HG03558 (cell line): ENCODE measurements at regions not wholly inside any gene's neighbourhood (a gene's known extent, or its start where the extent isn't known, plus 50 kb on each side); places are given as distances from the start of the nearest gene placed in this dataset.

ENCODE experiments used
- ATAC-seq: cut with Tn5 transposase; IDR thresholded peaks from one replicate; pipeline ENCODE4 v1.9.1; 2021; ENCODE audit warnings: moderate number of reproducible peaks; ENCODE audit not compliant: unreplicated experiment; ENCODE audit errors: extremely low read depth

- ATAC-seq, result no peak
These were observed 52.3 kb upstream of the ARMC3 start for GRCh38 chr10:22875581-22875980.

GRCh38 chr10:22874189-22874854, 53.5 kb upstream of the ARMC3 start:
- ATAC-seq, result no peak

GRCh38 chr10:22856444-22857074, 71.3 kb upstream of the ARMC3 start:
- no peak for ATAC-seq

GRCh38 chr10:22854935-22855421, 72.9 kb upstream of the ARMC3 start:
- no peak for ATAC-seq

GRCh38 chr10:22853906-22854447, 73.9 kb upstream of the ARMC3 start:
- no peak for ATAC-seq

- ATAC-seq, result no peak
These were observed 75.0 kb upstream of the ARMC3 start for GRCh38 chr10:22852712-22853353.

GRCh38 chr10:22851865-22852239, 76.0 kb upstream of the ARMC3 start:
- ATAC-seq, result no peak

- ATAC-seq, result no peak
These were observed 77.3 kb upstream of the ARMC3 start for GRCh38 chr10:22850541-22850940.

GRCh38 chr10:22849077-22849805, 78.6 kb upstream of the ARMC3 start:
- no peak for ATAC-seq

- no peak for ATAC-seq
These were observed 79.3 kb upstream of the ARMC3 start for GRCh38 chr10:22848509-22848908.

- ATAC-seq, result no peak
These were observed 81.6 kb upstream of the ARMC3 start for GRCh38 chr10:22846294-22846693.

- ATAC-seq, result no peak
These were observed 88.2 kb upstream of the ARMC3 start for GRCh38 chr10:22839639-22840038.

GRCh38 chr10:22837771-22838170, 90.1 kb upstream of the ARMC3 start:
- ATAC-seq, result no peak

GRCh38 chr10:22837351-22837750, 90.5 kb upstream of the ARMC3 start:
- no peak for ATAC-seq

GRCh38 chr10:22834471-22834870, 93.4 kb upstream of the ARMC3 start:
- ATAC-seq, result no peak

GRCh38 chr10:22833781-22834180, 94.1 kb upstream of the ARMC3 start:
- no peak for ATAC-seq

GRCh38 chr10:22833353-22833752, 94.5 kb upstream of the ARMC3 start:
- ATAC-seq, result no peak

- no peak for ATAC-seq
These were observed 95.0 kb upstream of the ARMC3 start for GRCh38 chr10:22832851-22833250.

GRCh38 chr10:22832066-22832602, 95.7 kb upstream of the ARMC3 start:
- ATAC-seq, result no peak

GRCh38 chr10:22831586-22831985, 96.3 kb upstream of the ARMC3 start:
- no peak for ATAC-seq
